ENCODE measurements at regions not wholly inside any gene's neighbourhood (a gene's known extent, or its start where the extent isn't known, plus 50 kb on each side); places are given as distances from the start of the nearest gene placed in this dataset.

GRCh38 chr14:98888927-98889835 lies 382.8 kb downstream of the BCL11B start:
- no peak for DNase-seq

DNA sequence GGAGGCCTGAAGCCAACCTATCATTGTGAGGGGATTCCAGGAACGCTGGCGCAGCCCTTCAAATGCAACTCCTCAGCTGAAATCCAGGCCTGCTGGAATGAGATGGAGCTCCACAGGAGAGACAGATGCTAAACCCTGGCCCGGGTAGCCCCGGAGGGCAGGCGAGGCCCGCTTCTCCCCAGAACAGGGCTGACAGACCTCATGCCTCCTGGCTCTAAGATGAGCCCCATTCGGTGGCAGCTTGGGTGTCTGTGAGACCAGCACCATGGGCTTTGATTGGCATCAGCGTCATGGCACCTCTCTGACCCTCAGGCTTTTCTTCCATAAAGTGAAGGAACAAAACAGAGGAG lies 382.2 kb downstream of the BCL11B start:
- no peak for DNase-seq

DNA sequence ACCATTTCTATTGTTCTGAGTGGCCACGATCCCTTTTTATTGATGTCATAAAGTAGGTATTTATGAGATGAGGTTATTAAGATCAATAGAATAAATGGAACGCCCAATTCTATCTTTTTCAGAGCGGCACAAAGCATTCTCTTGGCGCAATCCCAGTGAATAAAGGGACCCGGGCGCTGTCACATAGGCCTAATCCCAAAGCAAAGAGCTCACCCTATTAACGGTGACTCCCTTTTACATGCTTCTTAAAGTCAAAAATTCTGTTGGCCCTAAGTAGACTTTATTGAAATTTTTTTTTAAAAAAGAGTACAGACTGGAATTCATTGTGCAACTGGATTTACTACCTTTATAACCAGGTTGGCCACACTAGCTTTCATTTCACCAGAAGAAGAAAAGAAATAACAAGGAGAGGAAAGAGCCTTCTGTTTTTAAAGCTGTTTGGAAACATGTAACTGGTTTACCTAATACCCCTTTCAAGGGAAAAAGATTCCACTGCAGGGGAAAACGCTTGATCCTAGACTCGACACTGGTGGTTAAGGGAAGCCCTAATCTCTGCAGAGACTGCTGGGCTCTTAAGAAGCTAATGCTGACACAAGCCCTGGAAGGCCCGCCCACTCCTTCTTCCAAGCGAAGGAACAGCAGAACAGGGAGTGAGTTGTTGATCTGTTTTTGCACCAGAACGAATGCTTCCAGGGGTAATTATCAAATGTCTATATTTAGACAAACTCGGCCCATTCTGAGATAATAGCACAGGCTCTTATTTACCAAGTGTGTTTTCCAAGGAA lies 381.2 kb downstream of the BCL11B start:
- no peak for DNase-seq

GRCh38 chr14:98893675-98894074 lies 378.3 kb downstream of the BCL11B start:
- no peak for DNase-seq

DNA sequence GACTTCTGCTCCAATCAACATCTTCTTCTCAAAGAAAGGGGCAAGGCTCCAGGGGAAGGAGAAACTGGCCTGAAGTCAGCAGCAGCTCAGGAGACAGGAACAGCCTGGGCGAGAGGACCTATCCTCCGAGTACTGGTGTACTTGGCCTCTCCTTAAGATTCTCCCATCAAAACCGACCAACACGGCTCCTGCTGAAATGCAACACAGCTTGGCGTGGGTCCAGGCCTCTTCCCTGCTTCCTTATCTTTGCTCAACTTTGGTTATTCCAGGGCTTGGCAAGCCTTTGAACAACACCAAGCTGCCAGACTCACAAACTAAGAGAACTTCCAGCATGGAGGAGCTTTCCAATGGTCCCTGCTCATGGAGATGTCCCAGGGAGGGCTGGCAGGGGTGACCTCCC lies 377.4 kb downstream of the BCL11B start:
- no peak for DNase-seq

DNA sequence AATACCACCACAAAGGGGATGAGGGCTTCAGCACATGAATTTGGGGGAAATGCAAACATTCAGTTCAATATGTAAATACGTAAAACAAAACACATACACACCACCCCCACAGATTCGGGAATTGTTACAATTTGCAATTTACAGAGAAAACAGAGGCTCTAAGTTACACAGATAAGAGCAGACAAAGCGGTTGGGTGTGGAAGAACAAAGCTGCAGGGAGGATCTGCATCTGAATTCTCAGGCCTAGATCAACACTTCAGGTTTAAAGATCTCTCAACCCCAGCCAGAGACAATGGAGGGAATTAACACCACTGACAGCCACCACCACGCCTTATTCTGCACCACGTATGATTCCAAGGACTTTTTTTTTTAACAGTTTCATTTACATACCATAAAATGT lies 375.5 kb downstream of the BCL11B start:
- DNase-seq, result no peak

DNA sequence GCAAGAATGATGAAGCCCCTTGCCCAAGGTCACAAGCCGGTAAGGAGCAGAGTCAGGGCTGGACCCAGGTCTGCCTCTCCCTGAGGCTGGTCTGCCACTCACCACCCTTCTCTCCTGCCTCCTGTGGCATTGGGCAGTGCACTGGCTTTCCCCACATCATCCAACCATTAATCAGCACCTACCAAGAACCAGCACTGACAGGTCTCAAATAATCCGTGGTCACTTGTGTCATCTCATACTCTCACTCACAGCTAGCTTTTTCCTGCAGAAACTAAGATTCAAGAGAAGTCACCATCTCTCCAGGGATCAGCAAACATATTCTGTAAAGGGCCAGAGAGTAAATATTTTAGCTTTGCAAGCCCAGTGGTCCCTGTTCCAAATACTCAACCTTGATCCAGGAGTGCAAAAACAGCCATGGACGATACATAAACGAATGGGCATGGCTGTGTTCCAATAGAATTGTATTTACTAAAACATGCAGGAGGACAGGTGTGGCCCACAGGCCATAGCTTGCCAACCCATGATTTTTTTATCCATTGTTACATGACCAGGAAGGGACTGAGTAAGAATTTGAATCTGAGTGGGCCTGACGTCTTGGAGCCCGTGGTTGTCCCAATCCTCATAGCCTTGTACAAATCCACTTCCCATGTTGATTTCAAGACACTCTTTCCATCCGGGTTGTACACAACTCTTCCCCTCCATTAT lies 374.2 kb downstream of the BCL11B start:
- no peak for DNase-seq

GRCh38 chr14:98899441-98899840 lies 372.6 kb downstream of the BCL11B start:
- DNase-seq, result no peak

GRCh38 chr14:98900236-98900635 lies 371.8 kb downstream of the BCL11B start:
- no peak for DNase-seq

DNA sequence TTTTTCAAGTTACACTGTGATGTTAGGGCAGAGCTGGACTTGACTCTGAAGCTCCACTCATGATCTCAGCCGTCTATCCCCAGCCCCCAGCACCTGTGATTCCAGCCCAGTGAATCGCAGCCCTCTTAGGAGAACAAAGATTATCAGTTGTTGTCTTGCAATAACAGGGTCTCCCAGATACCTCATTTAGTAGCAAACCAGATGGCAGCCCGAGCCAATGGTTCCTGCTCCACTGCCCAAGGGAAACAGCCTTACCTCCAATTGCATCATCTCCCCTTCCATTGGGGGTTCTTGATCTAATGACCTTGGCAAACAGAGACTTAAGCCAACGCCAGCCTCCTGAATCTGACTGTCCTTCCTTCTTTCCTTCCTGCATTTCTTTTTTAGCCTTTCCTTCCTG lies 371.2 kb downstream of the BCL11B start:
- no peak for DNase-seq

GRCh38 chr14:98901511-98902205 lies 370.3 kb downstream of the BCL11B start:
- DNase-seq, result no peak

DNA sequence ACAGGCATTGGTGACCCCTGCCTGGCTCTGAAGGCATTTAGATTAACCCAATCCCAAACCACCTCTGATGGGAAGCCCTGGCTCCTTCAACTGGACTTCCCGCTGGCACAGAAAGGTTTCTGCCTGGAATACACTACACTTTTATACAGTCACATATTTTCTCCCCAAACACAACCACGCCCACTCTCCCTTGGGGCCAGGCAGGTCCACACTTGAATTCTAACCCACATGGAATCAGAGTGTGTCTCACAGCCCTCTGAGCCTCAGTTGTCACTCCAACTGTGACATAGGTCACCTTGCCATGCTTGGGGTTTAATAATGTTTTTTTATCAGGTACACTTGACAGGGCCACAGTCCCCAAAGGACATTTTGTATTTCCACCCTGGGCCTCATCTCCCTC lies 368.6 kb downstream of the BCL11B start:
- DNase-seq, result no peak

DNA sequence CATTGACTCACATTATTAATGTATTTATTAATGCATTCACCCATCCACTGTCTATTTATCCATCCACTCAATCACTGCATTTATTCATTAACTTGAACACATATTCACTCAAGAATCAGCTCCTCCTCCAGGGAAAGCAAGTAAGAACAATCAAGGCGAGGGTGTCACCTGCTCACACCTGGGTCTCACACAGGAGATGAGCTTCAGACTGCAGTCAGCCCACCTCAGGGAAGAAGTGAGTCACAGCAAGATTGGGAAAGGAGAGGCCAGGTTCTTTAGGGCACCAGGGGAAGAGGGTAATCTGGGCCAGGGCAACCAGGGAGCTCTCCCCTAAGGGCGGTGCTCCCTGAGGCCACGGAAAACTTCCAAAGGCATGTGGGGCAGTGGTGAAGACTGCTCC lies 367.3 kb downstream of the BCL11B start:
- DNase-seq, result no peak

DNA sequence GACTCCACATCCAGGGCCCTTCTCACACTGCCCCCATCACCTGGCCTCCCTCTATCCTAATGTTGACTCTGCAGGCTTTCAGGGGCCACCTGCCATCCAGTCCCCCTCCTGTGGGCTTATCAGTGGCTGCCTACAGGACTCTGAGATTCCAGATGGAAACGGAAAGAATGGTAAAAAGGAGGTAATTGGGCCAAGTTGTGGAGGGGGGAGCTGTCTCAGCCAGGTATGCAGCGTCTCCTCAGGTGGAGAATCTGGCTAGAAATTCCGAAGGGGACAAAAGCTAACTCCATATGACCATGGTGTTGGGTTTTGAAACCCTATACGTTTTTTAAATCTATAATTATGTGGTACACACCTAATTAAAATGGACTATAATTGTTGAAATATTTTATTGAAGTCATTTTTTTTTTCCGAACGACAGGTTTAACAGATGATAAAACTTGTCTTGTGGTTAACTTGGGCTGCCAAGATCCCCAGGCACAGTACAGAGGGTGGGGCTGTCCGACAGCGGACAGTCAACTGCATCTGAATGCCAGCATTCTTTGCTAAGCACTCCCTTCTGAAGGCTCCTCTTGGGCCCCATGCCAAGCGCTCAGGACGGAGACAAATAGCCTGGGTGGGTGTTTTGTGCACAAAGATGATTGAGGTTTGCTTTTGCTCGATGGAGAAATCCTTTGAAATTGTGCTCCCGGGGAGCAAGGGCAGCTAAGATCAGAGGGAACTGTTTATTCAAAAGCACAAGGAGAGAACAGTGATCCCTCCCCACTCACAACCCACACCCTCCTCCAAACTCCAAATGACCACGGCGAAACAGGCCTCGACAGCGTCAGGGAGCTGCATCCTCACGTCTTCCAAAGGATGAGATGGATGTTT lies 365.6 kb downstream of the BCL11B start:
- DNase-seq, result no peak

DNA sequence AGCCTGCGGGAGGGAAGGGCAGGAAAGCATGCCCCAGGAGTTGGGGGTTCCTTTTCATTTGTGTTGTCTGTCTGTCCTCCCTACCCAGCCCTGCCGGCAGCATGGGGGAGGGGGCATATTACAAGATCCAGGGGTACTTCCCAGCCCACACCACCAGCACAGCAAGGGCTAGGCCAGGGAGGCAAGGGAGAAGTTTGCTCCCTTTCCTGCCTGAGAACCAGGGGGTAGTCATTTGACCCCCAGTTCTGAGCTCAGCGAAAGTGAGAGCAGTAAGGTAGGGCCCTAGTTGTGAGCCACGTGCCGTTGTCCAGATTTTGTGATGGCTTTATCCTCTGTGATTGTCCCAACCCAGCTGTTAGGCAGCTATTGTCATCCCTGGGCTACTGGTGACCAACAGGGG lies 364.7 kb downstream of the BCL11B start:
- DNase-seq, result no peak

DNA sequence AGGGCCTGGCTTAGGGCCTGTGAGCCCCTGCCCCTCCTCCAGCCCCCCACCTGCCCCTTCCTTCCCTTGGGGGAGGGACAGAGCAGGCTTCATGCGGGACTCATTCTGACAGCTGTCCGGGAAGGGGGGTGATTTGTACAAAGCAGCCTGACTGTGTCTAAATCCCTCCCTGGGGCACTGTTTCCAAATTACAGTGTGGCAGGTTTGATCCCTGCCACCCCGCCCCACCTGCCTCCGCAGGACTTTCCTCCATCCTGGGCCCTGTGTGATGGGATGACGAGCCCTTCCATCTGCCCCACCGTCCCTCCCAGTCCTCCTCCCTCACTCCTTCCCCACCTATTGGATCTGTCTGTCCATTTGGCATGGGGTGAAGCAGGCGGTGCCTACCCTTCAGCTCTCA lies 363.9 kb downstream of the BCL11B start:
- DNase-seq, result no peak

- DNase-seq, result no peak
Measured at GRCh38 chr14:98909251-98909944, 362.6 kb downstream of the BCL11B start.

DNA sequence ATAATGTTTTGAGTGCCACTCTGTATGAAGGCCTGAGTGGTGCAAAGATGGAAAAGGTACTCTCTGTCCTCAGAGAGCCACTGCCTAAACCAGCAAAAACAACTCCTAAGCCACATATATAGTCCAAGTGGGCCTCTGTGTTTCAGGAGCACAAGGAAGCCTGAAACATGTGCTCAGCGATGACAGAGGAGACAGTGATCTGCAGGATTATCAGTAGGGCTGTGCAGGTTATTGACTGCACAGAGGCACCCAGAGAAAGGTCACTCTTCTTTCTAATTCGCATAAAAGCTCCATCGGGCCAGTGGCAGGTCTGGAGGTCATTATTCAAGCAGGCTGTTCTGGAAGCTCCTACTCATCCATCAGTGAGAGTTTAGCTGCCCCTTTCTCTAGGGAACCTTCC lies 361.9 kb downstream of the BCL11B start:
- no peak for DNase-seq

DNA sequence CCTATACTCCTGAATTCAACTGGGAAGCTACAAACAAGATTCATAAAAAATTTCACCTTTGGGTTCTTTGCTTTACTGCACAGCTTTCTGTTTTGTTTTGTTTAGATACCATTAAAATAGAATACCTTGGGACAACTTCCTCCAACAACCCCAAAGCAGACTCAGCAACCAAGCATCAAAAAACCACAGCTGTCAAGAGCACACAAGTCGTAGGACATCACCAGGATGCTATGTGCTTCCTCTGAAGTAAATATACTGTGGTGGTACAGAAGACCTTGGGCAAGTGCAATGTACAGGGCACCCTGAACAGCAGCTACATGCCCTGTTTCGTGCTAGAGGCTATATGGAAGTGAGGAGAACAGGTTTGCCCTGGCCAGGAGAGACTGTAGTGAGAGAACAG lies 359.3 kb downstream of the BCL11B start:
- DNase-seq, result no peak

DNA sequence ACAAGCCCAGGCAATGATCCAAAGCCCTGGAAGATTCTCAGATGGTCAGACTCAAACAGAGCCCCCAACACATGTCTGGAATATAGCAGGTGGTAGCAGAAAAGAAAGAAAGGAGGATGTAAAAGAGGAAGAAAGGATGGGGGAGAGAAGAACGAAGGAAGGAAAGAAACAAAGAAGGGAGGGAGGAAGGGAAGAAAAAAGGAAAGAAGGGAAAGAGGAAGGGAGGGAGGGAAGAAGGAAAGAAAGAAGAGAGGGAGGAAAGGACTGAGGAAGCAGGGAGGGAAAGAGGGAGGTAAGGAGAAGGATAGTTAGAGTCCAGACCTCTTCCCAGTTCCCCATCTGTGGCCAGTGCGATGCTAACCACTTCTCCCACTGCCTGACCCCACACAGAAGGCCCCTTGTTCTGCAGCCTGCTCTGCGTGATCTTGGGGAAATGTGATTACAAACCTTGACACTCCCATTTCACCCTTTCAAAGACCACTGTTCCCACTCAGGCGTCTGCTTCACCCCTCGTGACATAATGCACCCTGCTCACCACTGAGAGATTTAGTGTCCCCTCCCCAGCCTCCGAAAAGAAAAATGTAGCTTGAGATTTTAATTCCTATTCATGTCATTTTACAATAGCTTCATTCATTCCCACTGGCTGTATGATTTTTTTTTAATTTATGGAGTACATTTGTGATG lies 357.9 kb downstream of the BCL11B start:
- DNase-seq, result no peak

DNA sequence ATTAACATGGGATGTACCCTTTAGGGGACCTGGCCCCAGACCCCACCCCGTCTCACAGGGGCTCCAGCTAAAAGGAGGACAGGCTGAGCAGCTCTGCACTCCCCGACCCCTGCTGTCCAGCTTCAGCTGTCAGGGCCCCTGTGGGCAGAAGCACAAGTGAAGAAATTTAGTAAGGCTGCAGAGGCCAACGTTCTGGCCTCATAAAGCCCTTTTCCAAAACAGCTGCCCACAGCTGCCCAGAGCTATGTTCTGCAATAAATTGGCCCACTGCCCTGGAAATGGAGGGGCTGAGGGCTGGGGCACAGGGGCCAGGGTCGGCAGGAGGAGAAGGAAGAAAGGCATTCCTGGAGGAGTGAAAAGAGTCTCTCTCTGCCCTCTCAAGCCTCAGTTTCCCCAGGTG lies 357.1 kb downstream of the BCL11B start:
- DNase-seq, result no peak
